ENCODE measurements at regions not wholly inside any gene's neighbourhood (a gene's known extent, or its start where the extent isn't known, plus 50 kb on each side); places are given as distances from the start of the nearest gene placed in this dataset.
"Not testable (repeated sequence)": the region's sequence is repeated elsewhere in the genome, so short reads cannot be mapped to it uniquely, and the experiment has no call there.

DNA sequence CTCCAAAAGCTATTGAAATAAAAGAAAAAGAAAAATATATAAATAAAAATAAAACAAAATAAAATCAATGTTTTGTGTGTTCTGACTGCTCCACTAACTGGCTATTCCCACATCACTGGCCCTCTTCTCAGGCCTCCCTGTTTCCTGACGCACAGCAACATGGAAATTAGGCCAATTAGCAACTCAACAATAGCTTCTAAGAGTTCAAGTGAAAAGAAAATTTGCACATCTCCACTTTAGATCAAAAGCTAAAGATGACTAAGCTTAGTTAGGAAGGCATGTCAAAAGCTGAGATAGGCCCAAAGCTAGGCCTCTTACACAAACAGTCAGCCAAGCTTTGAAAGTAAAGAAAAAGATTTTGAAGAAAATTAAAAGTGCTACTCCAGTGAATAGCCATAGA, 200.8 kb downstream of the DUSP6 start:
- DNase-seq = no peak

GRCh38 chr12:89150789-89151188, 201.5 kb downstream of the DUSP6 start:
- DNase-seq = not testable (repeated sequence)

DNA sequence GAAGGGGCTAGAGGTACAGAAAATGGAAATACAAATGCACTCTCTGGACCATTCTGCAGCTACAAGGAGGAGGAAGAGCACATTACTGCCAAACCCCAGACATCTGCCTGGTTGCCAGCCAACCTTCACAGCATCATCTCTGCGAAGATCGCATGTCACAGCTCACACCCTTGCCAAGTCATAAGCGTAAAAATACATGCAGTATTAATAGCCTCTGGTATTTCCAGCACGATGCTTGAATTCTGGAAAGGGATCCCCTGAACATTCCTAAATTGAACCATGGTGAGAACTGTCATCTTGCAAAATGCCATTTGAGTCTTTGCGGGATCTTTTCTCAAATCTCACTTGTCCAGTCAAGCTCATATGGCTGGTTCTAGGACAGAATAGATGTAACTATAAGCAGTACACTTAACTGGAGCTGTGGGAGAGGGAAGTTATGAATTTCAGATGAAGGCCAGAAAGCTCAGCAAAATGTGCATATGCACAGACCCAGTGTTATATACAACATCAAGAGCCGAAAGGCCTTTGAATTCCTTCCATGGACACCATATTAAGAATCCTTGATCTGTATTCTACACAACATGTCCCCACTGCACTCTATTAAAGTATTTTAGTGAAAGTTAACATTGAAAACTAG, 211.6 kb downstream of the DUSP6 start:
- DNase-seq = peak; percentile 70

DNA sequence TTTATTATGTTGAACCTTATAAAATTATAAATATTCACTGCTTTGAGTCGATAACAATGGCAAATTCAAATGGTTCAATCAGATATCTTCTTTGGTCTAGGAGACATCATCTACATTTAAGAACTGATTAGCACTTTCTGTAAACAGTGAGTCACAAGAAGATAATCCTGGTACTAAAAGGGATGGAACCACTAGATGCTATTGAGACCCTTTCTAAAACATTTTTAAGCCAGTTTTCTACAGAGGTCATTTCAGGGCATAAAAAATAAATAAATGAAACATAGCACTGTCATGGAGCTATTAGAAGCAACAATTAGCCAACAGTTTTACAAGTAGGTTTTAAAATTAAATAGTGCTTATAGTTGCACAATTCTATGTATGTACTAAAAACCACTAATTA, 212.2 kb downstream of the DUSP6 start:
- DNase-seq = peak; percentile 47

DNA sequence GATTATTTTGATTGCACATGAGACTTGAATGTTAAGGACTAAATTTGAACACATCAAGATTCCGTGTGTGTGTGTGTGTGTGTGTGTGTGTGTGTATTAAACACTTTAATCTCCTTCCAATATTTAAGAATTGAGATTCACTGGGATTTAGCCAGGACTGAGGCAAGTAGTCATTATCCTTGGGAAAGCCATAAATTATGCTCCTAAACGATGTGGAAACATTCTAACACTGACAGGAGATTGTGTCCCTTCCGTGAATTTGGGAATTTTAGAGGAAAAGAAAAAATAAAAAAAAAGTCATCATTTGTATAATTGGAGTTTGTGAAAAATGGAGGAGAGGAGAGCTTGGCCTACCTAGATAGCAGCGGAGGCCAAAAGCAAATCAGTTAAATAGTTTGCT, 212.9 kb downstream of the DUSP6 start:
- DNase-seq = no peak

- peak; percentile 57 for DNase-seq
Measured at GRCh38 chr12:89138048-89138852, 214.1 kb downstream of the DUSP6 start.

GRCh38 chr12:89135976-89136634, 216.2 kb downstream of the DUSP6 start:
- DNase-seq = peak; percentile 88

DNA sequence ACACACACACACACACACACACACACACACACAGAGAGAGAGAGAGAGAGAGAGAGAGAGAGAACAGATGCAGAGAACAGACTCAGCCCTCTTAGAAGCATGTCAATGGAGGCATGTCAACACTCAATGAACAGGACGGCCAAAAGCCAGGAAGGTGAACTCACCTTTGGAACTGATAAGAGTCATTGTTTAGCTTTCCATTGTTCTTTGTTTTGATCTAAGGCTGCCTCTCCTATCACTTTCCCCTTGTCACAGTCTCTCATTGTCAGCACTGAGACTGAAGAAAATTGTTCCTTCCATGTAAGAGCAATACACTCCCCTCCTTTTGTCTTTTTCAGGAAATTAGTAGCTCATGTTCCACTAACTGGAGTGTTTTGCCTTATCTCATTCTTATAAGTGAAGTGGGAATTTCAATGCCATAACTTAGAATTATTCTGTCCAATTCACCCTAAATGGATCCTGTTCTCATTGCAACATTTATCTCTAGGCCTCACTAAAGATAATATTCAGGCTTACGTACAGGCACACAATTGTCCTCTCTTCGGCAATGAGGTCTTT, 218.0 kb downstream of the DUSP6 start:
- DNase-seq = no peak

GRCh38 chr12:89129167-89129870, 223.0 kb downstream of the DUSP6 start:
- no peak for DNase-seq

- DNase-seq = peak; percentile 64
Measured at GRCh38 chr12:89126712-89127111, 225.6 kb downstream of the DUSP6 start.

GRCh38 chr12:89122852-89123251, 229.4 kb downstream of the DUSP6 start:
- DNase-seq = no peak

DNA sequence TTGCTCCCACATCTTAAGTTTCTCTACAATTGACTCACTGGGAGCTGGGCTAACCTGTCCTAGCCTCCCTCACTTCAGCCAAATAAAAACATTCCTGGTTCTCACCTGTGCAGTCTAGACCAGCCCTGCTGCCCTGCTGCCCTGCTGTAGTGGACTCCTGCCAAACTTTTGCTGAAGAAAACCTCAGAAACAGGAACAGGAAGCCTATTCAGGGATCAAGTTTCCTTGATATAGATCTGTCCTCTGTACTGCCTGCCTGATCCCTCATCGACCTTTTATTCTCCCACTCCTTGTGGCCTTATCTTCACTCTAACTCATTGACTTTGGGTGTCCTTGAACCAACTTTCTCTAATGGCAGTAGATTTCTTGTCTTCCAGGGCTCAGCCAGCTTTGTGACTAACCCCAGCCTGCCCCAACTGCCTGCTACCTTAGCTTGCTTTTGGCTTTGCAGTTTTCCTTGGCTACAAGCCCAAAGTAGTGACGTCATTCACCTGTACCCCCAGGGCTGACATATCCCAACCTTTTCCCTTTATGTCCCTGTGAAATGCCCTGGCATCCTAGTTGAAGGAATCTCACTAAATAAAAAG, 234.8 kb downstream of the DUSP6 start:
- peak; percentile 9 for DNase-seq

GRCh38 chr12:89111964-89112363, 240.3 kb downstream of the DUSP6 start:
- DNase-seq = no peak

GRCh38 chr12:89108265-89108664, 244.0 kb downstream of the DUSP6 start:
- no peak for DNase-seq

- DNase-seq = no peak
Measured at GRCh38 chr12:89106950-89107349, 245.4 kb downstream of the DUSP6 start.

GRCh38 chr12:89105243-89105642, 247.1 kb downstream of the DUSP6 start:
- no peak for DNase-seq

GRCh38 chr12:89103831-89104230, 248.5 kb downstream of the DUSP6 start:
- DNase-seq = no peak

DNA sequence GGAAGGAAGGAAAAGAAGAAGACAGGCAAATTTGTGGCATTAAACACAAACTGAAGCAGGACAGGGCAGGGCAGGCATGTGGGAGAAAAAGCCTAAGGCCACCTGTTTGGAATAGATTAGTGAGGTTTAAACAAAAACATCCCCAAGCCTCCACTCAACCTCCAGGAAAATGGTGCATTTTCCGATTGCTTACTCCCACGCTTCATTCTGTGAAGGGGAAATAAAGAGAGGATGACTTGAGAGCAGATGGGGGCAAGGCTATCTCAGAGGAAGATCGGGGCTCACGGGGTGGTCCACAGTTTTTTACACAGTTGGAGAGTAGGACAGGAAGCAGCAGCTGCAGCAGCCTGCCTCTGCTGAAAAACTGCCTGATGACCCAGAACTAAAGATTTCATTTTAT, 250.9 kb downstream of the DUSP6 start:
- DNase-seq = no peak

GRCh38 chr12:89098441-89099112, 253.7 kb downstream of the DUSP6 start:
- no peak for DNase-seq

GRCh38 chr12:89092297-89092696, 260.0 kb downstream of the DUSP6 start:
- DNase-seq = no peak

GRCh38 chr12:89091293-89091841, 260.9 kb downstream of the DUSP6 start:
- no peak for DNase-seq

- DNase-seq = no peak
Measured at GRCh38 chr12:89089264-89089663, 263.0 kb downstream of the DUSP6 start.

Data from HCEC 1CT (cell line).